ENCODE measurements at regions not wholly inside any gene's neighbourhood (a gene's known extent, or its start where the extent isn't known, plus 50 kb on each side); places are given as distances from the start of the nearest gene placed in this dataset.

- H3K27me3 ChIP-seq (ENCODE audit: control insufficient read depth, low read length) = no peaks in the 10 kb centered on the region
- H4K20me1 ChIP-seq (ENCODE audit: control insufficient read depth, insufficient read depth, low read depth, low read length) = no peaks in the 10 kb centered on the region
- no peaks in the 10 kb centered on the region for H3F3A ChIP-seq (ENCODE audit: control insufficient read depth, insufficient read depth)
- H3K4me1 ChIP-seq (ENCODE audit: control insufficient read depth, low read length) = no peaks in the 10 kb centered on the region
- no peaks in the 10 kb centered on the region for H3K79me2 ChIP-seq (ENCODE audit: control insufficient read depth, low read length)
- no peak overlapping the region for H3K4me2 ChIP-seq (ENCODE audit: low read length)
- TF ChIP-seq EZH2phosphoT487 (IDR thresholded peaks at IDR 0.05; ENCODE audit: borderline replicate concordance, low read length) = no peak
- no peaks in the 10 kb centered on the region for H3K9me3 ChIP-seq (ENCODE audit: control insufficient read depth, insufficient read depth, low read length)
- no peaks in the 10 kb centered on the region for H3K9me2 ChIP-seq (replicated peaks; ENCODE audit: control insufficient read depth, low read length)
- H3K27ac ChIP-seq (ENCODE audit: low read depth, low read length) = no peak overlapping the region
- no peaks in the 10 kb centered on the region for H3K36me3 ChIP-seq (ENCODE audit: control insufficient read depth, low read length)
- H3K4me3 ChIP-seq (ENCODE audit: low read length) = no peak overlapping the region
Observed at GRCh38 chr14:58965601-58966000, 222.9 kb upstream of the DAAM1 start.

- Histone ChIP-seq H3K9me2 (replicated peaks; ENCODE audit: control insufficient read depth, low read length) (no peaks in the 10 kb centered on the region), H3K4me1 (ENCODE audit: control insufficient read depth, low read length) (no peaks in the 10 kb centered on the region), H3K79me2 (ENCODE audit: control insufficient read depth, low read length) (no peaks in the 10 kb centered on the region), H3K27ac (ENCODE audit: low read depth, low read length) (no peak overlapping the region), H3K4me2 (ENCODE audit: low read length) (no peak overlapping the region), H3K36me3 (ENCODE audit: control insufficient read depth, low read length) (no peaks in the 10 kb centered on the region), H3K27me3 (ENCODE audit: control insufficient read depth, low read length) (no peaks in the 10 kb centered on the region), H4K20me1 (ENCODE audit: control insufficient read depth, insufficient read depth, low read depth, low read length) (no peaks in the 10 kb centered on the region), H3K4me3 (ENCODE audit: low read length) (no peak overlapping the region), H3F3A (ENCODE audit: control insufficient read depth, insufficient read depth) (no peaks in the 10 kb centered on the region), H3K9me3 (ENCODE audit: control insufficient read depth, insufficient read depth, low read length) (no peaks in the 10 kb centered on the region)
- TF ChIP-seq CTCF (IDR thresholded peaks at IDR 0.05; ENCODE audit: low read depth, low read length, poor library complexity, severe bottlenecking) (no peak), EZH2phosphoT487 (IDR thresholded peaks at IDR 0.05; ENCODE audit: borderline replicate concordance, low read length) (no peak)
Observed at GRCh38 chr14:58966997-58967396, 221.5 kb upstream of the DAAM1 start.

DNA sequence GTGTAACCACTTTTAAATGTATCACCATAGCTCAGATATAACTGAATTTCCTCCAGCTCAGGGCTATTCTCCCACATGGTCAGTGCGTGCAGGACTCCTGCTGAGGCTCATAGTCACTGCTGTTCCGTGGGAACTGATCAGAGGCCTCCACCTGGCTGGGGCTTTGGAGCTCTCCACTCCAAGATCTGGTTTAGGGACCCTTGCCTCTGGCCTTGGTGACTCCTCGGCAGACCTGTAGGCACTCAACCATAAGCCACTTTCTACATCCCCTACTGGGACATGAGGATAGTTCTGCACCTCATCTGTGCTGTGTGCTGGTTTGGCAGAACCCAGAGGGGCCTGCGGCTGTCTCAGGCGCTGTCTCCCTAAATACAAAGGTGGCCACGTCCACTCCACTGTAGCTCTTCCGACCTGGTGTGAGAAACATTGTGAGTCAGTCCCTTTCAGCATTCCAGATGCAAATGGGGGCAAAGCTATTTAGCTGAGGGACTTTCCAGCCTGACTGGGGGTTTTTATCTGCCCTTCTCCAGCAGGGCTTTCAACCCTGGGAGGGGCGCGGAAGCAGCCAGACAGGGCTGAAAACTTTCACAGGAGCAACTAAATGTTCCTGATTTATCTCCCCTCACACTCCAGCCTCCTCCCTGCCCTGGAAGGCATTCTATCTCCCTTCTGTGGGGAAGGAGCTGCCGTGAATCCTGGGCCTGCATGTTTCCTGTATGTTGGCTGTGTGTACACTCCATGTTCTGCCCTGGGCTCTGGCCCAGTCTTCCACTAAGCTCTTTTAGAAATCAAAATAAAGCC, 218.3 kb upstream of the DAAM1 start:
- H3K36me3 ChIP-seq (ENCODE audit: control insufficient read depth, low read length) = no peaks in the 10 kb centered on the region
- no peak overlapping the region for H3K4me2 ChIP-seq (ENCODE audit: low read length)
- H3K4me1 ChIP-seq (ENCODE audit: control insufficient read depth, low read length) = no peaks in the 10 kb centered on the region
- no peak overlapping the region for H3K27ac ChIP-seq (ENCODE audit: low read depth, low read length)
- no peaks in the 10 kb centered on the region for H4K20me1 ChIP-seq (ENCODE audit: control insufficient read depth, insufficient read depth, low read depth, low read length)
- H3K27me3 ChIP-seq (ENCODE audit: control insufficient read depth, low read length) = no peaks in the 10 kb centered on the region
- no peaks in the 10 kb centered on the region for H3K9me3 ChIP-seq (ENCODE audit: control insufficient read depth, insufficient read depth, low read length)
- no peaks in the 10 kb centered on the region for H3K79me2 ChIP-seq (ENCODE audit: control insufficient read depth, low read length)
- no peaks in the 10 kb centered on the region for H3F3A ChIP-seq (ENCODE audit: control insufficient read depth, insufficient read depth)
- no peaks in the 10 kb centered on the region for H3K9me2 ChIP-seq (replicated peaks; ENCODE audit: control insufficient read depth, low read length)
- TF ChIP-seq CTCF (IDR thresholded peaks at IDR 0.05; ENCODE audit: low read depth, low read length, poor library complexity, severe bottlenecking) = no peak
- no peak for TF ChIP-seq EZH2phosphoT487 (IDR thresholded peaks at IDR 0.05; ENCODE audit: borderline replicate concordance, low read length)
- no peak overlapping the region for H3K4me3 ChIP-seq (ENCODE audit: low read length)

- H3K4me2 ChIP-seq (ENCODE audit: low read length) = no peak overlapping the region
- H4K20me1 ChIP-seq (ENCODE audit: control insufficient read depth, insufficient read depth, low read depth, low read length) = no peaks in the 10 kb centered on the region
Observed at GRCh38 chr14:58972233-58973017, 216.0 kb upstream of the DAAM1 start.

More at GRCh38 chr14:58972233-58973017, 216.0 kb upstream of the DAAM1 start:
- H3K79me2 ChIP-seq (ENCODE audit: control insufficient read depth, low read length) = no peaks in the 10 kb centered on the region
- H3K4me1 ChIP-seq (ENCODE audit: control insufficient read depth, low read length) = no peaks in the 10 kb centered on the region
- no peak overlapping the region for H3K27ac ChIP-seq (ENCODE audit: low read depth, low read length)
- no peaks in the 10 kb centered on the region for H3F3A ChIP-seq (ENCODE audit: control insufficient read depth, insufficient read depth)
- no peaks in the 10 kb centered on the region for H3K36me3 ChIP-seq (ENCODE audit: control insufficient read depth, low read length)
- no peaks in the 10 kb centered on the region for H3K9me2 ChIP-seq (replicated peaks; ENCODE audit: control insufficient read depth, low read length)
- TF ChIP-seq EZH2phosphoT487 (IDR thresholded peaks at IDR 0.05; ENCODE audit: borderline replicate concordance, low read length) (no peak), CTCF (IDR thresholded peaks at IDR 0.05; ENCODE audit: low read depth, low read length, poor library complexity, severe bottlenecking) (no peak)
- H3K4me3 ChIP-seq (ENCODE audit: low read length) = no peak overlapping the region
- peaks cover 2% of the 10 kb centered on the region; the same call in 1 of the 2 replicates for H3K27me3 ChIP-seq (ENCODE audit: control insufficient read depth, low read length)
- no peaks in the 10 kb centered on the region for H3K9me3 ChIP-seq (ENCODE audit: control insufficient read depth, insufficient read depth, low read length)

Data from DOHH2 (cell line).